Neural cell (in vitro differentiated cells): ENCODE measurements at regions not wholly inside any gene's neighbourhood (a gene's known extent, or its start where the extent isn't known, plus 50 kb on each side); places are given as distances from the start of the nearest gene placed in this dataset.

Source experiments
- H2AFZ ChIP-seq: fragments of 200-600, 300-800 bp; sonication (generic), shearing (Covaris generic); 2 replicates; pipeline ENCODE4 v1.6.0; 2014; ENCODE audit warnings: low read depth, mild to moderate bottlenecking, antibody characterized with exemption, low read length, moderate library complexity
- H3F3A ChIP-seq: fragments of 200-600 bp; shearing (Covaris generic); 2 replicates; pipeline ENCODE4 v1.6.1; 2016; ENCODE audit warnings: mild to moderate bottlenecking, moderate library complexity, mixed read lengths, antibody characterized with exemption, low read length; ENCODE audit not compliant: insufficient read depth, poor library complexity, severe bottlenecking
- H3K27ac ChIP-seq: fragments of 200-600, 300-800 bp; sonication (generic), shearing (Covaris generic); 2 replicates; pipeline ENCODE4 v1.5.1; 2014; ENCODE audit warnings: mild to moderate bottlenecking, low read length, moderate library complexity
- H3K27me3 ChIP-seq: fragments of 300-800, 200-600 bp; sonication (generic), shearing (Covaris generic); 2 replicates; pipeline ENCODE4 v1.6.0; 2014; ENCODE audit warnings: mild to moderate bottlenecking, low read depth, low read length, moderate library complexity; ENCODE audit not compliant: insufficient read depth
- H3K36me3 ChIP-seq: fragments of 300-800, 200-600 bp; sonication (generic), shearing (Covaris generic); 2 replicates; pipeline ENCODE4 v1.5.1; 2014; ENCODE audit warnings: mild to moderate bottlenecking, antibody characterized with exemption, low read length, moderate library complexity; ENCODE audit not compliant: insufficient read depth
- H3K4me2 ChIP-seq: fragments of 300-800, 200-600 bp; sonication (generic), shearing (Covaris generic); 2 replicates; pipeline ENCODE4 v1.6.0; 2014; ENCODE audit warnings: mild to moderate bottlenecking, low read length
- H3K4me3 ChIP-seq: fragments of 300-800, 200-600 bp; sonication (generic), shearing (Covaris generic); 2 replicates; pipeline ENCODE4 v1.5.1; 2014; ENCODE audit warnings: mild to moderate bottlenecking, low read length, moderate library complexity
- H3K79me2 ChIP-seq: fragments of 200-600 bp; shearing (Covaris generic); replicated peaks from 2 replicates; pipeline ENCODE4 v1.6.0; 2014; ENCODE audit warnings: mild to moderate bottlenecking, low read length, moderate library complexity; ENCODE audit not compliant: insufficient read depth
- H3K9ac ChIP-seq: fragments of 300-800, 200-600 bp; sonication (generic), shearing (Covaris generic); 2 replicates; pipeline ENCODE4 v1.6.1; 2016; ENCODE audit warnings: mild to moderate bottlenecking, low read length, mixed read lengths
- H3K9me2 ChIP-seq: fragments of 200-600 bp; shearing (Covaris generic); 2 replicates; pipeline ENCODE4 v1.6.1; 2016; ENCODE audit warnings: mild to moderate bottlenecking, low read length, mixed read lengths; ENCODE audit not compliant: insufficient read depth
- H3K9me3 ChIP-seq: fragments of 200-600, 300-800 bp; sonication (generic), shearing (Covaris generic); 2 replicates; pipeline ENCODE4 v1.6.1; 2016; ENCODE audit warnings: mild to moderate bottlenecking, mixed run types, low read length, moderate library complexity, mixed read lengths
- H4K20me1 ChIP-seq: fragments of 200-600 bp; shearing (Covaris generic); 2 replicates; pipeline ENCODE4 v1.6.1; 2016; ENCODE audit warnings: mild to moderate bottlenecking, mixed run types; ENCODE audit not compliant: insufficient read depth
- CTCF ChIP-seq: fragments of 450-650 bp; IDR thresholded peaks from 2 replicates; pipeline ENCODE4 v1.5.1; 2014; ENCODE audit warnings: antibody characterized with exemption, mild to moderate bottlenecking, moderate library complexity; ENCODE audit not compliant: poor library complexity, severe bottlenecking
- EP300 ChIP-seq: fragments of 450-650 bp; conservative IDR thresholded peaks from 2 replicates; pipeline ENCODE4 v1.6.1; 2014; ENCODE audit warnings: antibody characterized with exemption, mild to moderate bottlenecking, moderate library complexity; ENCODE audit not compliant: poor library complexity, severe bottlenecking
- EZH2 ChIP-seq: fragments of 200-600, 300-800 bp; shearing (Covaris generic), sonication (generic); IDR thresholded peaks from 2 replicates; pipeline ENCODE4 v1.6.1; 2014; ENCODE audit warnings: antibody characterized with exemption, low read length, borderline replicate concordance, mild to moderate bottlenecking; ENCODE audit not compliant: insufficient read depth, poor library complexity, severe bottlenecking
- MXI1 ChIP-seq: fragments of 450-650 bp; conservative IDR thresholded peaks from 2 replicates; pipeline ENCODE4 v1.6.1; 2014; ENCODE audit warnings: antibody characterized with exemption, mild to moderate bottlenecking; ENCODE audit not compliant: poor library complexity, severe bottlenecking
- POLR2AphosphoS5 ChIP-seq: IDR thresholded peaks from 2 replicates; pipeline ENCODE4 v1.6.1; 2012
- RAD21 ChIP-seq: fragments of 450-650 bp; conservative IDR thresholded peaks from 2 replicates; pipeline ENCODE4 v1.6.1; 2014; ENCODE audit warnings: antibody characterized with exemption, mild to moderate bottlenecking, moderate library complexity
- REST ChIP-seq: IDR thresholded peaks from 2 replicates; pipeline ENCODE4 v1.6.1; 2012; ENCODE audit warnings: borderline replicate concordance
- SMC3 ChIP-seq: fragments of 450-650 bp; conservative IDR thresholded peaks from 2 replicates; pipeline ENCODE4 v1.6.1; 2014; ENCODE audit warnings: antibody characterized with exemption, mild to moderate bottlenecking, moderate library complexity; ENCODE audit not compliant: poor library complexity
- TAF1 ChIP-seq: IDR thresholded peaks from 2 replicates; pipeline ENCODE4 v1.6.1; 2012; ENCODE audit warnings: low read depth

DNA sequence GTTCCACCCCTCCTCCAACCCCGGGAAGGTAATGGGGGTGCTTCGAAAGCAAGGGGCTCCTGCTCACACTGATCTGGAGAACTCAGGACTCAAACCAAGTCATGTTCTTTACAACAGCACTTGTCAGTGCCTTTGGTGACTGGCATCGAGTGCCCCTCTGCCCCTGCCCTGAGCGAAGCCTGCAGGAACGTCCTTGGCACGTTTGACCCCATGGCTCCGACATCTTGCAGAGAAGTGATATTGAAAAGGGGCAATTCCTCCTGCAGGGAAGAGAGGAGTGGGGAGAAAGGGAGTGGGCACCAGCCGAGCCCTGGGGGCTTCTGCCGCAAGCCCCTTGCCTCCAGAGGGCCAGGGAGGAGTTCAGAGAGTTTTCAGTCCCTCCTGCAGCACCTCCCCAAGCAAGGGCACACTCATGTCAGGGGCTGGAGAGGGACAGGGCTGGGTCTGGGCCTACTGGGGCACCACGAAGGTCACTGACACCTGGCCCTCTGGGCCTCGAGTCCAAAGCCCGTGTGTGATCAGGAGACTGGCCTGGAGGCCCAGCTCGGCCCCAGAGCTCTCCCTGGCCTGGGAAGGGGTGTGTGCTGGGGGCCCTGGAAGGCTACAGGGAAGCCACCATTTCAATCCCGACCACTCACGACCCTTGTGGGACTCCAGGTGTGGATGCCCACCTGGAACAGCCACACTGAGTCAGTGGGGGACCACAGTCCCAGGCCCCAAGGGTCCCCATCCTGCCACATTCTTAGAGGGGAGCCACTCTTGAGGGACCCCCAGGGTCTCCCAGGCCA, 94.9 kb upstream of the NKX1-1 start:
- Histone ChIP-seq H3F3A (no peaks in the 10 kb centered on the region), H3K9me2 (no peaks in the 10 kb centered on the region), H2AFZ (no peak overlapping the region), H3K36me3 (no peaks in the 10 kb centered on the region), H3K9ac (no peak overlapping the region), H3K27ac (no peak overlapping the region), H4K20me1 (no peaks in the 10 kb centered on the region), H3K4me2 (no peak overlapping the region), H3K4me3 (no peak overlapping the region), H3K9me3 (no peaks in the 10 kb centered on the region), H3K27me3 (no peaks in the 10 kb centered on the region), H3K79me2 (no peaks in the 10 kb centered on the region)
- TF ChIP-seq EZH2: no peak
- no peak for TF ChIP-seq REST
- no peak for TF ChIP-seq MXI1
- TF ChIP-seq EP300: no peak
- no peak for TF ChIP-seq RAD21
- TF ChIP-seq SMC3: no peak
- TF ChIP-seq POLR2AphosphoS5: no peak
- TF ChIP-seq TAF1: no peak
- no peak for TF ChIP-seq CTCF

DNA sequence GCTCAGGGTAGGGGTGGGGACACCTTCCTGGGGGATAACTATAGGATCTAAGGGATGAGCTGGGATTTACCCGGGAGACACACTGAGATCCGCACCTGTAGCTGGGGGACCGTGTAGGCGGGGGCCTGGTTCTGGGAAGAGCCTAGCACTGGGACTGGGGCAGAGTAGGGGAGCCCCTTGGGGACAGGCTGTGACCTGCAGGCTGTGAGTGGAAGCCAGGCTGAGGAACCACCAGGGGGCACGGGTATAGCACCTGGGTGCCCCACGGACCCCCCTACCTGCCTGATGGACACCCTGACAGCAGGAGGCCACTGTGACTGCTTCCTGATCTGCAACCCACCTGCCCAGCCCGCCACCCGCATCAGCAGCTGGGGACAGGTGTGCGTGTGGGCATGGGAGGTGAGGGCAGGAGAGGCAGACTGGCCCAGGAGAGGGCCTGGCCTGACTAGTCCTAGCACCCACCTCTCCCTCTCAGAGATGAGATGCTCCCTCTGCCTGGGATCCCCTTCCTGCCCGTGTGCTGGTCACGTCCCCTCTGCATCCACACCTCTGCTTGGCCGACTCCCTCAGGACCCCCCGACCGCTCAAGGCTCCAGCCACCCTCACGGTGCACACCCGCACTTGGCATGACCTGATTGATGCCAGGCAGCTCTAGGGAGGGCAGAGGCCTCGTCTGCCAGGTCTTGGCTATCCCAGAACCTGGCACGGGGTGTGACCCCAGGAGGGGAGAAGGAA, 94.2 kb upstream of the NKX1-1 start:
- TF ChIP-seq RAD21 (no peak), POLR2AphosphoS5 (no peak), EZH2 (no peak), SMC3 (no peak), MXI1 (no peak), TAF1 (no peak), EP300 (no peak), REST (no peak), CTCF (no peak)
- H3K27me3 ChIP-seq: no peaks in the 10 kb centered on the region

More for the DNA sequence above, 94.2 kb upstream of the NKX1-1 start:
- H3K9me2 ChIP-seq: no peaks in the 10 kb centered on the region
- H3K4me2 ChIP-seq: no peak overlapping the region
- H3K79me2 ChIP-seq: no peaks in the 10 kb centered on the region
- no peak overlapping the region for H3K27ac ChIP-seq
- no peaks in the 10 kb centered on the region for H4K20me1 ChIP-seq
- H2AFZ ChIP-seq: no peak overlapping the region
- no peaks in the 10 kb centered on the region for H3K36me3 ChIP-seq
- no peak overlapping the region for H3K4me3 ChIP-seq
- no peak overlapping the region for H3K9ac ChIP-seq
- no peaks in the 10 kb centered on the region for H3K9me3 ChIP-seq
- no peaks in the 10 kb centered on the region for H3F3A ChIP-seq
